B cell (primary cell): ENCODE measurements at regions not wholly inside any gene's neighbourhood (a gene's known extent, or its start where the extent isn't known, plus 50 kb on each side); places are given as distances from the start of the nearest gene placed in this dataset.

ENCODE experiments used
- ATAC-seq: fragments of 200-7000 bp; cut with Tn5 transposase; one replicate; pipeline ENCODE4 v1.10.0; 2021; ENCODE audit warnings: low read depth, mild to moderate bottlenecking, moderate number of reproducible peaks, moderate library complexity
- CTCF ChIA-PET: fragments of 350-600 bp; sonication (Branson Sonifier 250); formaldehyde crosslinking; loops from one replicate; lab custom pipeline; 2021; ENCODE audit warnings: antibody characterized with exemption, inconsistent platforms; lab: Charles Lee
- POLR2A ChIA-PET: fragments of 350-600 bp; sonication (Branson Sonifier 250); formaldehyde crosslinking; loops from one replicate; lab custom pipeline; 2021; ENCODE audit warnings: antibody characterized with exemption; lab: Charles Lee
- DNase-seq: peaks from one replicate; pipeline ENCODE4 v3.0.0; 2013
- H2AFZ ChIP-seq: 2 replicates; pipeline ENCODE4 v1.6.1; 2012; ENCODE audit warnings: mild to moderate bottlenecking, low read depth, low read length; ENCODE audit not compliant: insufficient read depth, poor library complexity, severe bottlenecking
- H3K27ac ChIP-seq, 2 donors: 1 replicate in 1 of 2; 2 replicates in 1 of 2; pipeline ENCODE4 v1.5.1; 2012 to 2013; ENCODE audit warnings: low read length in 2 of 2, mild to moderate bottlenecking in 2 of 2, moderate library complexity in 1 of 2
- H3K27me3 ChIP-seq, 4 experiments: fragments of 200-600 bp in 1 of 4; sonication (generic) in 1 of 4; replicated peaks in 1 of 4; 1 replicate in 2 of 4; 2 replicates in 2 of 4; pipeline versions ENCODE4 v1.6.1 to v1.7.0; 2013 to 2016; ENCODE audit warnings: low read length in 3 of 4, mild to moderate bottlenecking in 2 of 4, mixed read lengths in 1 of 4, moderate library complexity in 1 of 4; ENCODE audit not compliant: insufficient read depth in 4 of 4, control insufficient read depth in 3 of 4; ENCODE audit errors: control extremely low read depth in 1 of 4
- H3K36me3 ChIP-seq, 2 experiments: replicated peaks in 1 of 2; 1 replicate in 1 of 2; 2 replicates in 1 of 2; pipeline versions ENCODE4 v1.6.1 to v1.7.1; 2013; ENCODE audit warnings: low read length in 1 of 2; ENCODE audit not compliant: insufficient read depth in 2 of 2, control insufficient read depth in 1 of 2; ENCODE audit errors: control extremely low read depth in 1 of 2, extremely low read depth in 1 of 2
- H3K4me1 ChIP-seq, 2 donors: fragments of 200-600 bp in 1 of 2; sonication (generic) in 1 of 2; 1 replicate in 1 of 2; 2 replicates in 1 of 2; pipeline versions ENCODE4 v1.5.1 to v1.6.1; 2013 to 2017; ENCODE audit warnings: low read length in 2 of 2; ENCODE audit not compliant: control insufficient read depth in 2 of 2, insufficient read depth in 2 of 2
- H3K4me2 ChIP-seq: replicated peaks from 2 replicates; pipeline ENCODE3; 2012; ENCODE audit warnings: mild to moderate bottlenecking, low read depth, low read length; ENCODE audit not compliant: poor library complexity, severe bottlenecking
- H3K4me3 ChIP-seq, 5 experiments: fragments of 200-600 bp in 1 of 5; sonication (generic) in 1 of 5; 1 replicate in 3 of 5; 2 replicates in 2 of 5; pipeline versions ENCODE4 v1.5.1 to v1.7.0; 2011 to 2016; ENCODE audit warnings: low read length in 4 of 5, mild to moderate bottlenecking in 4 of 5, low read depth in 2 of 5, control low read depth in 1 of 5, moderate library complexity in 1 of 5; ENCODE audit not compliant: insufficient read depth in 1 of 5; ENCODE audit errors: control extremely low read depth in 1 of 5, extremely low read depth in 1 of 5
- H3K79me2 ChIP-seq: fragments of 200-600 bp; sonication (generic); one replicate; pipeline ENCODE4 v1.6.0; 2016; ENCODE audit warnings: low read length; ENCODE audit not compliant: control insufficient read depth, insufficient read depth
- H3K9ac ChIP-seq: fragments of 200-600 bp; sonication (generic); 2 replicates; pipeline ENCODE4 v1.6.1; 2017; ENCODE audit warnings: mild to moderate bottlenecking, low read length, moderate library complexity
- H3K9me3 ChIP-seq, 3 donors: one replicate each; pipeline versions ENCODE4 v1.6.1 to v1.7.1; 2013; ENCODE audit warnings: low read length in 2 of 3; ENCODE audit not compliant: control insufficient read depth in 2 of 3, insufficient read depth in 1 of 3; ENCODE audit errors: control extremely low read depth in 1 of 3
- H4K20me1 ChIP-seq: 2 replicates; pipeline ENCODE4 v1.6.0; 2012; ENCODE audit warnings: mild to moderate bottlenecking, low read length; ENCODE audit not compliant: insufficient read depth, control insufficient read depth, poor library complexity, severe bottlenecking
- H3K27ac Mint-ChIP-seq: one replicate; pipeline ENCODE4 v1.8.0; 2021; ENCODE audit warnings: mixed read lengths
- H3K27me3 Mint-ChIP-seq: one replicate; pipeline ENCODE4 v1.8.0; 2021; ENCODE audit warnings: mixed read lengths
- H3K4me1 Mint-ChIP-seq: one replicate; pipeline ENCODE4 v1.8.0; 2021; ENCODE audit warnings: mixed read lengths
- H3K4me3 Mint-ChIP-seq: one replicate; pipeline ENCODE4 v1.8.0; 2021; ENCODE audit warnings: mixed read lengths
- H3K9me3 Mint-ChIP-seq: one replicate; pipeline ENCODE4 v1.8.0; 2022; ENCODE audit warnings: mixed read lengths; ENCODE audit not compliant: insufficient read depth
- CTCF ChIP-seq: fragments of 200-600 bp; IDR thresholded peaks from one replicate; pipeline ENCODE4 v1.8.0; 2022; ENCODE audit warnings: antibody characterized with exemption, mild to moderate bottlenecking
- EZH2 ChIP-seq: IDR thresholded peaks from 2 replicates; pipeline ENCODE4 v1.6.1; 2012; ENCODE audit warnings: borderline replicate concordance, low read depth, mild to moderate bottlenecking, moderate library complexity, low read length; ENCODE audit not compliant: insufficient read depth, poor library complexity, severe bottlenecking
- WGBS: methylation state at CpG from one replicate; pipeline ENCODE4 v1.1.5; 2013; ENCODE audit warnings: missing lambda C conversion rate; ENCODE audit not compliant: insufficient coverage; 5-methylcytosine and 5-hydroxymethylcytosine counted together
- intact Hi-C: fragments of 100-400 bp; cut with micrococcal nuclease; formaldehyde crosslinking; loops from one replicate; pipeline ENCODE4 v1.10.0; 2022

- intact Hi-C loops: no loop called here
- TF ChIP-seq EZH2: no peak
- H4K20me1 ChIP-seq: no peaks in the 10 kb centered on the region
- no peaks in the 10 kb centered on the region for H3K27me3 ChIP-seq
- no peak overlapping the region for H3K4me2 ChIP-seq
- no peak overlapping the region for H3K4me3 Mint-ChIP-seq
- H3K27ac Mint-ChIP-seq: no peak overlapping the region
- ATAC-seq (no peak), DNase-seq (no peak)
- no peak overlapping the region for H3K4me3 ChIP-seq
- no peaks in the 10 kb centered on the region for H3K4me1 ChIP-seq
- POLR2A ChIA-PET: no interaction called here
- H3K27ac ChIP-seq: no peak overlapping the region
- no peak overlapping the region for H3K9ac ChIP-seq
- CTCF ChIA-PET: no interaction called here
- no peaks in the 10 kb centered on the region for H3K4me1 Mint-ChIP-seq
- H3K9me3 Mint-ChIP-seq: no peaks in the 10 kb centered on the region
- no peaks in the 10 kb centered on the region for H3K9me3 ChIP-seq
- no peak overlapping the region for H2AFZ ChIP-seq
- no peaks in the 10 kb centered on the region for H3K79me2 ChIP-seq
- no peaks in the 10 kb centered on the region for H3K27me3 Mint-ChIP-seq
- H3K36me3 ChIP-seq: no peaks in the 10 kb centered on the region
These were observed 1064.6 kb downstream of the TUSC7 start for GRCh38 chr3:117774130-117774529.

DNA sequence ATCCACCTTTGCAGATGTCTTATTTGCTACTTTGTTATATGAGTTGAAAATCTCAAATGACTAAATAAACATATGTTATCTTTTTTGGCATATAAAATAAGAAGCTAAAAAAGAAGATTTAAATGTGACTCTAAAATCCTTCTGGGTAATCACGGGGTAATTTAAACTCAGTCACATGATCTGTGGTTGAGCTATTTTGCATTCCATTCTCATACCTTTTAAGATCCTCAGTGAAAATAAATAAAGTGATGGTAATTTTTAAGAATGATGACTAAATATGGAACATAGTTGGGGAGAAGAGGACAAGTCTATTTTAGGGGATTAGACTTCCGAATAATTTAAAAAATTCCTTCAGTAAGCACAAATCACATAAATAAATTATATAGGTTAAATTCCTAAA lies 1076.8 kb downstream of the TUSC7 start:
- Mint-ChIP-seq H3K27ac (no peak overlapping the region), H3K27me3 (no peaks in the 10 kb centered on the region), H3K9me3 (no peaks in the 10 kb centered on the region), H3K4me1 (no peaks in the 10 kb centered on the region), H3K4me3 (no peak overlapping the region)
- Histone ChIP-seq H3K27me3 (no peaks in the 10 kb centered on the region), H3K4me3 (no peak overlapping the region), H3K9me3 (no peaks in the 10 kb centered on the region), H3K4me2 (no peak overlapping the region), H3K79me2 (no peaks in the 10 kb centered on the region), H3K4me1 (no peaks in the 10 kb centered on the region), H3K36me3 (no peaks in the 10 kb centered on the region), H2AFZ (no peak overlapping the region), H3K9ac (no peak overlapping the region), H4K20me1 (no peaks in the 10 kb centered on the region), H3K27ac (no peak overlapping the region)
- DNase-seq: no peak
- intact Hi-C loops: no loop called here
- ATAC-seq: no peak
- WGBS: no CpG with 5 or more reads among the region's 2 CpGs
- TF ChIP-seq EZH2 (no peak), CTCF (no peak)
- ChIA-PET CTCF (no interaction called here), POLR2A (no interaction called here)
